ENCODE measurements at regions not wholly inside any gene's neighbourhood (a gene's known extent, or its start where the extent isn't known, plus 50 kb on each side); places are given as distances from the start of the nearest gene placed in this dataset.

DNA sequence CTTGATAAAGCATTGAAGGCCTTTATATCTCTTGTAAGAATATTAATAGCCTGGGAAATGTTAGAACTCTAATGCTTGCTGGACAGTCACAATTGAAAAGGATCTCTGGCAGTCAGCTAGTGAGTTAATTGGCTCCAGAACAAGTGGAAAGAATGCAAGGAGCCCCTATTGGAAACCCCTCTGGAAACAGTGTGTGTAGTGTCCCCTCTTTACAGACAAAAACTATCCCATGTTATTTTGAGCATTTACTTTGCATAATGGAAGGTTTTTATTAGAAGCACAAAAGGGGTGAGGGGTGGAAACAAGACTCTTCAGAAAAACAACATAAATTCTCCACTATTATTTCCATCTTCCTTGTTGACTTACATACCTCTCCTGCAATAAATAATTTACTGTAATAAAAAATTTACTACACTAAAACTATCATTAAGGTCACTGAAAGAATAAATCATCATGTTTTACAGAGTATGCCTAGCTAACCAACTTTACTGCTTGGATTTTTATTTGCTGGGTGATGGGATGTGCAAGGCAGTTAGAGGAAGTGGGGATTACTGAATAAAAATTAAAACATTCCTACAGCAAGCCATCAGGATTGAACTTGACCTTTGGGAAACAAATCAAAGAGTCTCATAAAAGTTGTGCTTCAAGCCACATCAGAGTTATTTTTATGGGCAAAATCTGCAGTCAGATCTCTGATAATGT is 610.4 kb downstream of the TBC1D4 start:
- DNase-seq (ENCODE audit: low read depth): no peak

DNA sequence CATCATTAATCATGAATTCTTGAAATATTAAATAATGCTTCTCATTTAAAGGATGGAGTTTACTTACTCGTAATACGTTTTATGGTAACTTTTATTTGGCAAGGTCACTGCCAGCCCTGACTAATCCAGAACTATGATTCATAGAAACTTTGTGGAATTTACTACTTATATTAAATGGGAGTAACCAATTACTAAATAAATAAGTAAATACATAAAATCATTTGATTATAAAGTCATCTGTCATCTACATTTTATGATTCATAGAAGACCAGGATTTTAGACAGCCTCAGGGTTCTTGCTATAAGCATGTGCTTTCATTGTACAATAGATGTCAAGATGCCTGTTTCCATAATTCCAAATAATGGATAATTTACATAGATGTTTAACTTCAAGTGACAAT is 611.1 kb downstream of the TBC1D4 start:
- no peak for DNase-seq (ENCODE audit: low read depth)

DNA sequence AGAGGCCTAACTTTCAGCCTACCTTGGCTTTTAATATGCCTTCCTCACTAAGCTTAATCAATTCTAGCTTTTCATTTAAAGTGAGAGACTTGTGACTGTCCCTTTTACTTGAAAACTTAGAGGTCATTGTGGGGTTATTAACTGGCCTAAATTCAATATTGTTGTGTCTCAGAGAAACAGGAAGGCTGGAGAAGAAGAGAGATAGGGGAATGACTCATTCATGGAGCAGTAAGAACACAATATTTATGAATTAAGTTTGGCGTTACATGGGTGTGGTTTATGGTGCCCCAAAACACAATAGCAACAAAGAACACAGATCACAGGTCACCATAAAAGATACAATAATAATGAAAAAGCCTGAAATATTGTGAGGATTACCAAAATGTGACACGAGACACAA is 612.1 kb downstream of the TBC1D4 start:
- DNase-seq (ENCODE audit: low read depth): no peak

DNA sequence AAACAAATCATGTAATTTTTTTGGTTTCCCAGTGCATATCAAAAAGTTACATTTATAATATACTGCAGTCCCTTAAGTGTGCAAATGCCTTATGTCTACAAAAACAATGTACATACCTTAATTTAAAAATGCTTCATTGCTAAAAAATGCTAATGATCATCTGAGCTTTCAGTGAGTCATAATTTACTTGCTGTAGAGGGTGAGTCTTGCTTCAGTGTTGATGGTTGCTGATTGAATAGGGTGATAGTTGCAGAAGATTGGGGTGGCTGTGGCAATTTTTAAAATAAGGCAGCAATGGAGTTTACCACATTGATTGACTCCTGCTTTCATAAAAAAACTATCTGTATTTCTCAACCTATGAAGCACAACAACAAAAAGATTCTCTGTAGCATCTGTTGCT is 613.9 kb downstream of the TBC1D4 start:
- no peak for DNase-seq (ENCODE audit: low read depth)

DNA sequence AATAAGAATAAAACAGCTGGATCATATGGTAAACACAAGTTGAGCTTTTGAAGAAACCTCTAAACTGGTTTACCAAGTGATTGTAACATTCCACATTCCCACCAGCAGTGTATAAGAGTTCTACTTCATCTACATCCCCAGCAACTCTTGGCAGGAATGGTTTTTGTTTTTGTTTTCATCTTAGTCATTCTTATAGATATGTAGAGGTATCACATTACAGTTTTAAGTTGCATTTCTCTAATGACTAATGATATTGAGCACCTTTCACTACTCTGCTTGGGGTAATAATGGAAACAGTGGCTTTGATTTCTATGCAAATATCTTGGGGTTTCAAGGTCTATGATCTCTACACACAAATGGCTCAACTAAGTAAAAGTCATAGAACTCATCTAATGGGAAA is 614.5 kb downstream of the TBC1D4 start:
- DNase-seq (ENCODE audit: low read depth): no peak

DNA sequence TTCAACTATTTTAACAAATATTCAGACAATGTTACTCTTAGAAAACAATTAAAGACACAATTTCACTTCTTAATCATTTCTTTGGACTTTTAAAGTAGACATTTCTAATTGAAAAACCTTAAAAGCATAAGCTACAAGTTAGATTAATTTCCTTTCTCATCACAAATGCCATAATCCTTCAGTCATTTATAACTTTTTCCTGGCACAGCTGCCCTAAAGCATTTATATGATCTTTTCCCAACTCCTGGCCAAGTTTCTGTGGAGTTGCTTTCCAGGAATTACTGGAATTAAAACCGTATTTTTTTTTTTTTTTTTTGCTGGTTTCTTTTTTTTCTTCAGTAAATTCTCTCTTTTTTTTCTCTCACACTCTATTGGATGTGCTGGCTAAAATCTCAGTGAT is 615.9 kb downstream of the TBC1D4 start:
- DNase-seq (ENCODE audit: low read depth): no peak

DNA sequence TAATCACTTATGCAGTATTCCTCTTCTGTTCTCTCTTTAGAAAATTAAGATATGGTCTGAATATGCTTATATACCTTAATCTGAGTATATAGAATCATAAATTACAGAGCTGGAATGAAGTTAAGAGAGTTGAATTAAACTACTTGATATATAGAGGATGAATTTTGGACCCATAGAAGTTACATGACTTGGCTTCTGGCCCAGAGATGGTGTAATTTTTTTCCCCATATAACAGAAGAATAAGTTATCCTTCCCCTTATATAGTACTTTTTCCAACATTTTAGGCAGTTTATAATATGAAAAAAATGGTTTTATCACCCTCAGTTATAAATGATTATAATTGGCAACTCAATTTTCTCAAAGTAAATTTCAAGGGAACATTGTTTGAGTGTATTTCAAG is 616.3 kb downstream of the TBC1D4 start:
- no peak for DNase-seq (ENCODE audit: low read depth)

DNA sequence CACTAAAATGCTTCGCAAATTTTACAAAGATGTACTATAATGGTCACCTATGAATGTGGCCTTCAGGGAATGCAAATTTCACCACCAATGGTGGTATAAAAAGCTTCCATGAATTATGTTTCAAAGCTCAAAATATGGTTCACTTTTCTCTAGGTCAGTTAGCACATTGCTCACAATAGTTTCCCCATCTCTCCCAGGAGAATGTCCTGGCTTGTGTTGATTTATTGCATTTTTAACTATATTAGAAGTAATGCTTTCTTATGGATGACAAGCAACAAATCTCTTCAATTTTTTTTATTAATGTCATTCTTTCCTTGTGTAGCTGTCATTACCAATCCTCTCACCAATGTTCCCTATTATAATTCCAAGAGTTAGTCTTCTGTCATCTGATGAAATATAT is 621.2 kb downstream of the TBC1D4 start:
- DNase-seq (ENCODE audit: low read depth): no peak

DNA sequence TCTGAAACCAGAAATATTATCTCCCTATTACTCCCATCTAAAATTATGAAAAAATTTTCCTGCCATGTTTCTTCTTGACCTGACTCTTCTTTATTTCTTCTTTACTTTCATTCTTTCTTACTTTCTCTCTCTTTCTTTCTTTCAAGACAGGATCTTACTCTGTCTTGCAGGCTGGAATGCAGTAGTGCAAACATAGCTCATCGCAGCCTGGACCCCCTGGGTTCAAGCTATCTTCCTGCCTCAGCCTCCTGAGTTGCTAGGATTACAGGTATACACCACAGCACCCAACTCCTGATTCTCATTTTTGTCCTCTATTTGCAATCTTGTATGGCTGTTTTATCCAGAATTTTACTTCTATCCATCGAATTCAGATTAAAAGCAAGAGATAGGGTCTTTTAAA is 631.1 kb downstream of the TBC1D4 start:
- DNase-seq (ENCODE audit: low read depth): no peak

DNA sequence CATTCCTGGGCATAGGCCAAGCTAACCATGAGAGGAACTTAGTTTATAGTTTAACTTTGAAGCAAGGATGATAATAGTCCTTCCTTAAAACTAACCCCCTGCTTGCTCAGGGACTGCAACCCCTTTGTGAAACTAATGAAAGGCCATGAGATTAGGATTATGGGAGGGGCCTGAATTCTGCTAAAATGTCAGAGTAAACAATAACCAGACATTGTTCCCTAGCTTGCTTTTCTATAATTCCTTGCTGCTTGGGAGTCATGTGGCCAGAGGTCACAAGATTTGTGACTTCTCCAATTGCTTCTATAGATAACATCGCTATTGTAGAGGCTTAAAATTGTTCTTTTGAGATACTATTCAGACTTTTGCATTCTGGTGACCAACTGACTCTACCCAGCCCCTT is 634.0 kb downstream of the TBC1D4 start:
- no peak for DNase-seq (ENCODE audit: low read depth)

DNA sequence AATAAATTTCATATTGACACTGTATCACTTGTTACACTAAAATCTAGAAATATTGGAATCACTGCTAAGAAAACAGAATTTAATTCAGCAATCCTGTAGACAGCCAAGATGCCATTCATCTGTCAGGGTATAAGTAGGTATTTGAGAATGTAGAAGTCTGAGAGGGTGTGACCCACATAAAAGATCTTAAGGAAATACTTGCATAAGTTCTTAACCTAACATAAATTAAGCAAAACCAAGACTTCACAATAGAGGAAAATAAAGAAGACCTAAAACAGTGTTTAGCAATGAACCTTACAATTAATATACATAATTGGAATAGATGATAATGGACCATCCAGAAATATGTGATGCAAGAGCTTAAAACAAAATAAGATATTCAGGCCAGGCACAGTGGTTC is 636.2 kb downstream of the TBC1D4 start:
- no peak for DNase-seq (ENCODE audit: low read depth)

DNA sequence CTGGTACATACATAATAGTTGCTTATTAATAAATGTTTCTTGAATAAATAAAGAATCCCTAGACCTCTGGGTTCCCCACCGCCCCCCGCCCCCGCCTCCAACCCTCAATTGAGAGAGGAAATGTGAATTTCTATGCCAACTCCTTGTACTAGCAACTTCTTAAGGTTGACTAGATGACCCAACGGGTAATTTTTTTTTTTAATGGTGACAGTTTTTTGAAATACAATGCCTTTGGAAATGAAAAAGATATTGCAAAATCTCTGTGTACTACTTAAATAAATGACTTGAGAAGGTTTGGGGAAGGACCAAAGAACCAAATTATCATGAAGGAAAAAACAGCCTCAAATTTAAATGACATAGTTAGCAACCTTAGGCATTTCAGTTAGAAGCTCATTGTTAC is 640.3 kb downstream of the TBC1D4 start:
- DNase-seq (ENCODE audit: low read depth): no peak

DNA sequence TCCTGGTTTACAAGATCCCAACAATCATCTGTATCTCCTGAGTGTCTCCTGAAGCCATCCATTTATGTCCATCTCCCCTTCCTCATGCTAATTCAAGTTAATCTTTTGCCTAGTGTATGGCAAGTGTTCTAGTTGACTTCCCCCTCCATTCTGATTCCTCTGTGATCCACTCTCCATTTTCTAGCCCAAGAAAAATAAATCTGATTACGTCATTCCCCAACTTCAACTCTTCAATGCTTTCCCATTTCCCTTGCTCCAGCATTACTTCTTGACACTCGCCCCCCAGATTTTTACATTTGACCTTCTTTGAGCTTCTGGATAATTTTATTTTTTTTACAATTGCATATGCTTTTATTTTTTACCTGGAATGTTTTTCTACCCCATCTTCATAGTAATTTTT is 640.8 kb downstream of the TBC1D4 start:
- DNase-seq (ENCODE audit: low read depth): no peak

DNA sequence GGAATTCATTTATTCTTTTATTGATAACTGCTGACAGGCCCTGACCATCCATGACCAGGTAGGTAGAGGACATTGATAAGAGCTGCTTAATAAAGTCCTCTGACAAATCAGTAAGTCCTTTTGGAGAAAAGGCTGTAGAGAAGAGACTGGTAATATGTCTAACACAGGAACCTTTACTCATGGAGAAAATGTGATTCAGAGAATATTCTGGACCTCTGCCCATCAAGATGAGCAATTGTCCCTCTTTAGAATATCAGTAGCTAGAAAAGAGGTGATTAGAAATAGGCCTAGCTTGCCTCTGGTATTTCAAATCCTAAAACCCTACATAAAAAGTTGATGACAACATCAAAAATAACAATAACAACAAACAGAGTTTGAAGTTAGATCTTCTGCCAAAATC is 642.3 kb downstream of the TBC1D4 start:
- no peak for DNase-seq (ENCODE audit: low read depth)

DNA sequence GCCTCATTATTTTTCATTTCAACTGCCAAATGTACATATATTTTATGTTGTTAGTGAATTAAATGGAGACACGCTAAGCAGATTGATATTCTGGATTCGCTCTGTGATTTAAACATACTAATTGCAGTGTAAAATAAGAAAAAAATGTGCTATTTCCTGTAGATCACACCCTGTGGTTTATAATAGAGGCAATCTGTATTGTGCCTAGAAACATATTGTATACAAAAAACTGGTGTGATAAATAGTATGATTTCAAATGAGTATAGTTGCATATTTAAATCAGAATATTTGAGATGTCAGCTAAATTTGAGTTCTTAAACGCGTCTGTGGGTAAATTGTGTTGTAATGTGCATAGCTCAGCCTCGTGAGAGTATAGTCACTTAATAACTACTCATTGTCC is 643.9 kb downstream of the TBC1D4 start:
- DNase-seq (ENCODE audit: low read depth): no peak

DNA sequence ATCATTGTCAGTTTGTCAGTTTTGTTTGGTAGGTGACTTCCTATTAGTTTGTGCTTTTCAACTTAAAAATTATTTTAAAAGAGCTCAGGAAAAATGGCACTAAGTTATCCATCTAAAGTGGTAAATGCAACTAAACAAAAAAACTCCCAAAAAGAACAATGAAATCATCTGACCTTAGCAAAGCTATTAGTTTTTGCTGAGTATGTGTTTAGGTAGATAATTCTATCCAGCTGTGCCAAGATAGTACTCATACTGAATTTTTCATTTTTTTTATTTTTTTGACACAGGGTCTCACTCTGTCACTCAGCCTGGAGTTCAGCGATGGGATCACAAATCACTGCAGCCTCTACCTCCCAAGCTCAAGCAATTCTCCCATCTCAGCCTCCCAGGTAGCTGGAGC is 645.3 kb downstream of the TBC1D4 start:
- no peak for DNase-seq (ENCODE audit: low read depth)

DNA sequence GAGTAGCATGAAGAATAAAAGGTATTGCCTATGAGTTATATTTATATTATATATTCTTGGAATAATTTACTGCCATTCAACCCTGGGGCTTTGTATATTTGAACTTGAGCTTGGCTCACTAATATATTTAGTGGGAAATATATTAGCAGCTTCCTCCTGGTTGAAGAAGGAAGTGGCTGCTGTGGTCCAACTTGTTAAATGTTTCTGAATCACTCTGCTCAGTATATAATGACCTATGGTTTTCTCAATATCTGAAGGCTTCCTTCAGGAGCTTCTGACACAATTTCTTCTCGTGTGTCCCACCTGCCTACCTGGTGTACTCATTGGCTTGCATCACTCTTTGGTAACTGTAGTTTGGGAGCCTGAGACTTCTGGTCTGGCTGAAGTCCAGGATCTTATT is 646.4 kb downstream of the TBC1D4 start:
- DNase-seq (ENCODE audit: low read depth): no peak

DNA sequence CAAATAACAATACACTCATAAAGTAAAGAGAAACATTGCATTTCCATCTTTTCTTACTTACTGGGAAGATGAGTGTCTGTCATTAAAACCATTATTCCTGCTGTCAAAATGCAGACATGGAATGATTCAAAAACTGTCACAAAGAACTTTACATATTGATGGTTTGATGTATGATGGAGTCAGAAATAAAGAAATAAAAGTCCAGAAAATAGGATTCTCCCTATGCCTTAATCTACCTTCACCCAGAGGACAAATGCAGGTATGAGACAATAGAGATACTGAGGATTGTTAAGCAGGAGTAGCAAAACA is 656.1 kb downstream of the TBC1D4 start:
- no peak for DNase-seq (ENCODE audit: low read depth)

DNA sequence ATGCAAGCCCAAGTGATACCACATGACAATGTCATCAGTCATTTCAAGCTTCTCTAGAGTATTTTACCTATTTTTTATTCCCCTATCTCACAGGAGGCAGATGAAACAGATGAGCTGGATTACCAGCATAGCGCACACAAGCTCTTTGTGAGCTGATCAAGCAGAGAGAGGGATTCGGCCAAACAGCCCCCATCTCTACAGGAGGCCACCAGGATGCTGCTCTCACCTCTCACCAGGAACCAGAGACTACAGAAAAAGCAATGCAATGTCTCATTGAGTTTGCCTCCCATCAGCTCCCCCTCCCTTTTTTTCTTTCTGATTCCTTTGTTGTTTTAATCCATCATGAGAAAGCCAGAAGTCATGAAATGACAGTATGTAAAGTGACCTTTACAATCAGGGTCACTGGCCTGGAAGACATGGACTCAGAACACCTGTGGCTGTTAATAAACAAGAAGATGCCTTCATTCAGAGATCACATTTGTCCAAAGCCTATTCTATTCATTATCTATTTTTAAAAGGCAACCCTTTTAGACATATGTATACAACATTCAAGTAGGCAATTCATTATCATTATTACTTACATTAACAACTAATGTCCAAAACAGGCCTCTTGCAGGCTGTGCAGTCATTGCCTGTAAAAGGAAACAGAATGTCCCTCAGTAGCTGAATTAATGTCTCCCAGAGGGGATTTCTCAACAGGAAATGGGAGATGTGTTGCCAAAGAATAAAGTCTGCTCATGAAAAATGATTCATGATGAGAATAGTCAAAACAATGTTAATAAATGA is 656.6 kb downstream of the TBC1D4 start:
- no peak for DNase-seq (ENCODE audit: low read depth)

DNA sequence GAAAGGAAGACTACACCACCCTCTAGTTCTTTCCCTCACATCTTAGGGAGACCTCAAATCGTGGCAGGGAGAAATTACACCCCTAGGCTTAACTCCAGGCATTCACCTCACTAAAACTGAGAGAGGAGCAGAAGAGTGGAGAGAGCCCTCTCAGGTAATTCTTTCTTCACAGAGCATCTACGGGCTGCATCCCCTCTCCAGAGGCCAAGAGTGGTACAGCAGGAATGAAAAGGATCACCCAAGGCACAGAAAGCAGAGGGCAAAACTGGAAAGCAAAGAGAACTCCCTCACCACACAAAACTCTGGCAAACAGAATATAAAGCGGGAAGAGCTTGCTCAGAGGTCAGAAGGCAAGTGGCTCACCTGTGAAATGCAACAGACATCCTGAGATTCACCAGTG is 661.2 kb downstream of the TBC1D4 start:
- no peak for DNase-seq (ENCODE audit: low read depth)

DNA sequence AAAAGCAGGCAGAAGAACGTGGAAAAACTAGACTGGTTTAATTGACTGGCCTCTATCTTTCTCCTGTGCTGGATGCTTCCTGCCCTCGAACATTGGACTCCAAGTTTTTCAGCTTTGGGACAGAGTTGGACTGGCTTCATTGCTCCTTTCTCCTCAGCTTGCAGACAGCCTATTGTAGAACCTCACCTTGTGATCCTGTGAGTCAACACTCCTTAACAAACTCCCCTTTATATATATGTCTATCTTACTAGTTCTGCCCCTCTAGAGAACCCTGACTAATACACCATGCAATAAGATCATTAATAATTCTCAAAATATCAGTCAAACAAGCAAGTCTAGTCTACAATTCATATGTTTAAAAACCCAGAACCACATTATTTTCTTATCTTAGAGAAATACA is 662.4 kb downstream of the TBC1D4 start:
- DNase-seq (ENCODE audit: low read depth): no peak

DNA sequence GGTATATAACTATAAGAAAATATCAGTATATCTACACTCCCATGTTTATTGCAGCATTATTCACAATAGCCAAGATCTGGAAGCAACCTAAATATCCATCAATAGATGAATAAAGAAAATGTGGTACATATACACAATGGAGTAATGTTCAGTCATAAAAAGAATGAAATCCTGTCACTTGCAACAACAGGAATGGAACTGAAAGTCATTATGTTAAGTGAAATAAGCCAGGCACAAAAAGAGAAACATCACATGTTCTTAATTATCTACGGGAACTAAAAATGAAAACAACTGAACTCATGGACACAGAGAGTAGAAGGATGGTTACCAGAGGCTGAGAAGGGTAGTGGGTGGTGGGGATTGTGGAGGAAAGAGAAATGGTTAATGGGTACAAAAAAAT is 665.2 kb downstream of the TBC1D4 start:
- DNase-seq (ENCODE audit: low read depth): no peak

DNA sequence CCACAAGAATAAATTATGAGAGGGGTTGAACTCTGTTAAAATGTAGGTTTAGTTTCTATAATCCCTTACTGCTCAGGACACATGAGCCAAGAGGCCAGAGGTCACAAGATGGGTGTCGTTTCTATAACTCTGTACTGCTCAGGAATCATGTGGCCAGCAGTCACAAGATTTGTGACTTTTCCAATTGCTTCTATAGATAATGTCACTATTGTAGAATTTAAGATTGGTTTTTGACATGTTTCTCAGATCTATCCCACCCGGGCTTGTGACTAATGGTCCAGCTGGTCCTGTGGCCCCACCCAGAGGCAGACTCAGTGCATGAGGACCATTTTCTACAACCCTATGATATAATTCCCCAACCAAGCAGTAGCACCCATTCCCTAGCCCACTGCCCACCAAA is 662.0 kb upstream of the KLF12 start:
- no peak for DNase-seq (ENCODE audit: low read depth)

DNA sequence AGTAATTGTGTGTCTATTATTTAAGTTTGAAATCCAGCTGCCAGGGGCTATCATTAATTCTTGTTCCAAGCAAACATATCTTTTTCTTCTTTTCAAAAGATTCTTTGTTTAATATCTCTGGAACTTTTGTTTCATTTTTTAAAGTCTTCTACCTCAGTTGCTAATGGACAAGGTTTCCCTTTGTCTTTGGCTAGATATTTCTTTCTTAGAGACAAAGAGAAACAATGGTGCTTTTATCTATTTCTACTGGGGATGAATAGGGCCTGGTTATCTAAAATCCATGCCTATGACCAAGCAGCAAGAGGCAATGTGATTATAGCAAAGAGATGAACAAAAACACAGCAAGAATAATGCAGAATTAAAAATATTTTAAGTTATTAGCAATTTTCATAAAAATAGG is 661.3 kb upstream of the KLF12 start:
- DNase-seq (ENCODE audit: low read depth): no peak
